ENCODE measurements at regions not wholly inside any gene's neighbourhood (a gene's known extent, or its start where the extent isn't known, plus 50 kb on each side); places are given as distances from the start of the nearest gene placed in this dataset.

GRCh38 chr6:25068866-25069265 is 133.1 kb upstream of the RIPOR2 start:
- ATAC-seq (replicated peaks) (no peak), DNase-seq (no peak)
- H3K36me3 Mint-ChIP-seq (ENCODE audit: insufficient read depth): no peaks in the 10 kb centered on the region
- H3K4me1 Mint-ChIP-seq (ENCODE audit: low read depth in 2 of 2): peaks cover 4% of the 10 kb centered on the region in 2 donors
- H3K27ac Mint-ChIP-seq: no peak overlapping the region
- no peak overlapping the region for H3K4me3 Mint-ChIP-seq
- H3K9me3 Mint-ChIP-seq: no peaks in the 10 kb centered on the region
- no peaks in the 10 kb centered on the region for H3K27me3 Mint-ChIP-seq

- Mint-ChIP-seq H3K36me3 (ENCODE audit: insufficient read depth) (no peaks in the 10 kb centered on the region), H3K4me1 (ENCODE audit: low read depth in 2 of 2) (peaks cover 4% of the 10 kb centered on the region in 2 donors), H3K4me3 (peak overlapping the region; percentile 65 to 66), H3K27ac (peak overlapping the region; percentile 55 to 83), H3K27me3 (no peaks in the 10 kb centered on the region), H3K9me3 (no peaks in the 10 kb centered on the region)
- DNase-seq (peak; percentile 76 to 80 (median 78)), ATAC-seq (replicated peaks) (peak; percentile 96)
Observed at GRCh38 chr6:25070547-25071366, 135.0 kb upstream of the RIPOR2 start.

GRCh38 chr6:25078141-25078540 is 142.4 kb upstream of the RIPOR2 start:
- Mint-ChIP-seq H3K27ac (no peak overlapping the region), H3K4me1 (ENCODE audit: low read depth in 2 of 2) (no peaks in the 10 kb centered on the region), H3K27me3 (no peaks in the 10 kb centered on the region), H3K36me3 (ENCODE audit: insufficient read depth) (peaks cover 5% of the 10 kb centered on the region), H3K4me3 (no peak overlapping the region), H3K9me3 (no peaks in the 10 kb centered on the region)
- no peak for DNase-seq
- no peak for ATAC-seq (replicated peaks)

- no peaks in the 10 kb centered on the region for H3K27me3 Mint-ChIP-seq
- DNase-seq (no peak), ATAC-seq (replicated peaks) (no peak)
- no peaks in the 10 kb centered on the region for H3K9me3 Mint-ChIP-seq
- peaks cover 6% of the 10 kb centered on the region for H3K36me3 Mint-ChIP-seq (ENCODE audit: insufficient read depth)
- no peak overlapping the region for H3K27ac Mint-ChIP-seq
- H3K4me1 Mint-ChIP-seq (ENCODE audit: low read depth in 2 of 2): peaks cover 5 to 6% of the 10 kb centered on the region in 2 donors
- no peak overlapping the region for H3K4me3 Mint-ChIP-seq
Observed at GRCh38 chr6:25083784-25084507, 148.2 kb upstream of the RIPOR2 start.

GRCh38 chr6:25084508-25084833 is 148.7 kb upstream of the RIPOR2 start:
- peaks cover 2% of the 10 kb centered on the region for H3K36me3 Mint-ChIP-seq (ENCODE audit: insufficient read depth)

GRCh38 chr6:25085756-25086155 is 150.0 kb upstream of the RIPOR2 start:
- Mint-ChIP-seq H3K36me3 (ENCODE audit: insufficient read depth) (peaks cover 8% of the 10 kb centered on the region), H3K9me3 (no peaks in the 10 kb centered on the region)
- peak; percentile 78 for ATAC-seq (replicated peaks)

More at GRCh38 chr6:25084508-25084833, 148.7 kb upstream of the RIPOR2 start:
- H3K4me1 Mint-ChIP-seq (ENCODE audit: low read depth in 2 of 2): peaks cover 6 to 7% of the 10 kb centered on the region in 2 donors
- ATAC-seq (replicated peaks): no peak
- no peaks in the 10 kb centered on the region for H3K9me3 Mint-ChIP-seq
- DNase-seq: no peak
- H3K4me3 Mint-ChIP-seq: no peak overlapping the region
- H3K27me3 Mint-ChIP-seq: no peaks in the 10 kb centered on the region
- H3K27ac Mint-ChIP-seq: no peak overlapping the region

GRCh38 chr6:25086500-25087091 is 150.8 kb upstream of the RIPOR2 start:
- peaks cover 6 to 8% of the 10 kb centered on the region in 2 donors for H3K4me1 Mint-ChIP-seq (ENCODE audit: low read depth in 2 of 2)
- no peak overlapping the region for H3K27ac Mint-ChIP-seq
- H3K4me3 Mint-ChIP-seq: peak overlapping the region; percentile 9 to 15
- DNase-seq (no peak), ATAC-seq (replicated peaks) (no peak)
- H3K9me3 Mint-ChIP-seq: no peaks in the 10 kb centered on the region
- no peaks in the 10 kb centered on the region for H3K27me3 Mint-ChIP-seq
- peaks cover 9% of the 10 kb centered on the region for H3K36me3 Mint-ChIP-seq (ENCODE audit: insufficient read depth)

More at GRCh38 chr6:25085756-25086155, 150.0 kb upstream of the RIPOR2 start:
- H3K4me3 Mint-ChIP-seq: peak overlapping the region in 1 of 2 donors; percentile 9
- peak overlapping the region in 1 of 2 donors; percentile 52 for H3K27ac Mint-ChIP-seq
- H3K27me3 Mint-ChIP-seq: no peaks in the 10 kb centered on the region
- H3K4me1 Mint-ChIP-seq (ENCODE audit: low read depth in 2 of 2): peaks cover 6 to 8% of the 10 kb centered on the region in 2 donors
- peak in 1 of 3 experiments; percentile 2 for DNase-seq

- ATAC-seq (replicated peaks) (no peak), DNase-seq (no peak)
- Mint-ChIP-seq H3K27ac (no peak overlapping the region), H3K4me1 (ENCODE audit: low read depth in 2 of 2) (peaks cover 6 to 8% of the 10 kb centered on the region in 2 donors), H3K4me3 (no peak overlapping the region), H3K36me3 (ENCODE audit: insufficient read depth) (peaks cover 7% of the 10 kb centered on the region), H3K9me3 (no peaks in the 10 kb centered on the region), H3K27me3 (no peaks in the 10 kb centered on the region)
Observed at GRCh38 chr6:25088513-25088912, 152.8 kb upstream of the RIPOR2 start.

- H3K27ac Mint-ChIP-seq: no peak overlapping the region
Observed at GRCh38 chr6:25089442-25089841, 153.7 kb upstream of the RIPOR2 start.

GRCh38 chr6:25094726-25095125 is 159.0 kb upstream of the RIPOR2 start:
- Mint-ChIP-seq H3K4me3 (no peak overlapping the region), H3K9me3 (no peaks in the 10 kb centered on the region), H3K36me3 (ENCODE audit: insufficient read depth) (peaks cover 10% of the 10 kb centered on the region), H3K27me3 (no peaks in the 10 kb centered on the region), H3K27ac (peak overlapping the region in 1 of 2 donors; percentile 8), H3K4me1 (ENCODE audit: low read depth in 2 of 2) (peaks cover 4% of the 10 kb centered on the region in 2 donors)
- DNase-seq (no peak), ATAC-seq (replicated peaks) (no peak)

More at GRCh38 chr6:25089442-25089841, 153.7 kb upstream of the RIPOR2 start:
- Mint-ChIP-seq H3K27me3 (no peaks in the 10 kb centered on the region), H3K36me3 (ENCODE audit: insufficient read depth) (peaks cover 7% of the 10 kb centered on the region), H3K4me1 (ENCODE audit: low read depth in 2 of 2) (peaks cover 6 to 9% of the 10 kb centered on the region in 2 donors), H3K4me3 (no peak overlapping the region), H3K9me3 (no peaks in the 10 kb centered on the region)
- no peak for DNase-seq
- ATAC-seq (replicated peaks): no peak

GRCh38 chr6:25100288-25100687 is 164.5 kb upstream of the RIPOR2 start:
- peaks cover 0 to 3% of the 10 kb centered on the region in 2 donors for H3K4me1 Mint-ChIP-seq (ENCODE audit: low read depth in 2 of 2)
- no peaks in the 10 kb centered on the region for H3K9me3 Mint-ChIP-seq
- no peak overlapping the region for H3K4me3 Mint-ChIP-seq
- H3K27me3 Mint-ChIP-seq: no peaks in the 10 kb centered on the region
- DNase-seq: no peak
- H3K27ac Mint-ChIP-seq: no peak overlapping the region
- H3K36me3 Mint-ChIP-seq (ENCODE audit: insufficient read depth): peaks cover 13% of the 10 kb centered on the region
- no peak for ATAC-seq (replicated peaks)

GRCh38 chr6:25103603-25104002 is 167.8 kb upstream of the RIPOR2 start:
- no peak overlapping the region for H3K4me3 Mint-ChIP-seq
- no peak for DNase-seq
- no peaks in the 10 kb centered on the region for H3K9me3 Mint-ChIP-seq
- H3K4me1 Mint-ChIP-seq (ENCODE audit: low read depth in 2 of 2): peaks cover 0 to 3% of the 10 kb centered on the region in 2 donors
- peaks cover 32% of the 10 kb centered on the region for H3K36me3 Mint-ChIP-seq (ENCODE audit: insufficient read depth)
- no peak for ATAC-seq (replicated peaks)
- peak overlapping the region in 1 of 2 donors; percentile 54 for H3K27ac Mint-ChIP-seq
- H3K27me3 Mint-ChIP-seq: no peaks in the 10 kb centered on the region

- H3K9me3 Mint-ChIP-seq: no peaks in the 10 kb centered on the region
- peaks cover 41% of the 10 kb centered on the region for H3K36me3 Mint-ChIP-seq (ENCODE audit: insufficient read depth)
- no peak for DNase-seq
- peaks cover 0 to 3% of the 10 kb centered on the region in 2 donors for H3K4me1 Mint-ChIP-seq (ENCODE audit: low read depth in 2 of 2)
- H3K27ac Mint-ChIP-seq: no peak overlapping the region
- no peak for ATAC-seq (replicated peaks)
- H3K27me3 Mint-ChIP-seq: no peaks in the 10 kb centered on the region
- H3K4me3 Mint-ChIP-seq: no peak overlapping the region
Observed at GRCh38 chr6:25105070-25105925, 169.5 kb upstream of the RIPOR2 start.
